Body of pancreas (tissue), 4 donors: ENCODE measurements at regions not wholly inside any gene's neighbourhood (a gene's known extent, or its start where the extent isn't known, plus 50 kb on each side); places are given as distances from the start of the nearest gene placed in this dataset.
"Not testable (repeated sequence)": the region's sequence is repeated elsewhere in the genome, so short reads cannot be mapped to it uniquely, and the experiment has no call there.

Experiments used
- ATAC-seq: fragments of 150-250 bp; one replicate; pipeline ENCODE4 v1.9.1; 2016
- DNase-seq, 4 donors: peaks; one replicate each; pipeline ENCODE4 v3.0.0-alpha.2; 2019
- H3K27ac ChIP-seq, 4 donors: fragments of 200-600 bp; sonication (generic); 1 replicate in 3 of 4; 2 replicates in 1 of 4; pipeline versions ENCODE4 v1.5.1 to v1.6.1; 2016 to 2019; ENCODE audit warnings: mild to moderate bottlenecking in 1 of 4, mixed read lengths in 1 of 4, moderate library complexity in 1 of 4
- H3K27me3 ChIP-seq, 2 donors: fragments of 200-600 bp; sonication (generic); one replicate each; pipeline ENCODE4 v1.6.0; 2016; ENCODE audit warnings: mild to moderate bottlenecking in 1 of 2
- H3K36me3 ChIP-seq, 2 donors: fragments of 200-600 bp; sonication (generic); replicated peaks in 1 of 2; 2 replicates each; pipeline ENCODE4 v1.5.1; 2016; ENCODE audit warnings: low read depth in 2 of 2; ENCODE audit not compliant: insufficient read depth in 1 of 2
- H3K4me1 ChIP-seq: fragments of 200-600 bp; sonication (generic); one replicate; pipeline ENCODE4 v1.6.0; 2016
- H3K4me3 ChIP-seq, 2 donors: fragments of 200-600 bp; sonication (generic); 1 replicate in 1 of 2; 2 replicates in 1 of 2; pipeline ENCODE4 v1.5.1; 2016 to 2019
- H3K9me3 ChIP-seq, 3 donors: fragments of 200-600 bp; sonication (generic); 1 replicate in 2 of 3; 2 replicates in 1 of 3; pipeline ENCODE4 v1.5.1; 2016
- CTCF ChIP-seq, 7 experiments: fragments of 450-650 bp in 4 of 7; fragments of 200-600 bp in 3 of 7; sonication (generic) in 3 of 7; IDR thresholded peaks; one replicate each; pipeline ENCODE4 v1.5.1; 2016 to 2019; ENCODE audit warnings: antibody characterized with exemption in 7 of 7
- POLR2A ChIP-seq, 3 donors: fragments of 450-650 bp; IDR thresholded peaks; one replicate each; pipeline ENCODE4 v1.6.1; 2016; ENCODE audit warnings: antibody characterized with exemption in 3 of 3, mild to moderate bottlenecking in 2 of 3
- WGBS, 2 donors: methylation state at CpG; one replicate each; pipeline ENCODE4 v1.1.5; 2017; 5-methylcytosine and 5-hydroxymethylcytosine counted together
- intact Hi-C: fragments of 100-400 bp; cut with DNase I; formaldehyde crosslinking; loops from one replicate; pipeline ENCODE4 v1.15.1; 2023

GRCh38 chr6:82534876-82535275 lies 171.3 kb downstream of the TPBG start:
- intact Hi-C loops, result no loop called here
- TF ChIP-seq CTCF (IDR thresholded peaks at IDR 0.05) (no peak), POLR2A (IDR thresholded peaks at IDR 0.05) (no peak)
- Histone ChIP-seq H3K4me3 (no peak overlapping the region), H3K36me3 (no peaks in the 10 kb centered on the region), H3K27me3 (no peaks in the 10 kb centered on the region), H3K27ac (no peak overlapping the region), H3K9me3 (no peaks in the 10 kb centered on the region), H3K4me1 (no peaks in the 10 kb centered on the region)
- no peak for DNase-seq
- ATAC-seq, result no peak
- WGBS, 2 donors, result 77 to 82% methylated on average over 2 of the region's 2 CpGs

GRCh38 chr6:82549480-82549879 lies 185.9 kb downstream of the TPBG start:
- H3K4me3 ChIP-seq, H3K27me3 ChIP-seq, H3K27ac ChIP-seq, H3K36me3 ChIP-seq, H3K9me3 ChIP-seq, intact Hi-C loops, H3K4me1 ChIP-seq, DNase-seq, ATAC-seq: not testable (repeated sequence)
- WGBS, 2 donors, result 79 to 91% methylated on average over 2 of the region's 2 CpGs

- H3K36me3 ChIP-seq, intact Hi-C loops, H3K4me1 ChIP-seq, DNase-seq, H3K9me3 ChIP-seq, ATAC-seq, H3K4me3 ChIP-seq, H3K27me3 ChIP-seq, H3K27ac ChIP-seq: not testable (repeated sequence)
- 69 to 70% methylated on average over 2 of the region's 2 CpGs for WGBS, 2 donors
Measured at GRCh38 chr6:82551311-82551710, 187.7 kb downstream of the TPBG start.

GRCh38 chr6:82551831-82552230 lies 188.2 kb downstream of the TPBG start:
- DNase-seq (no peak), ATAC-seq (no peak)
- H3K36me3 ChIP-seq, result no peaks in the 10 kb centered on the region
- intact Hi-C loops, result no loop called here
- WGBS, 2 donors, result 56 to 68% methylated on average over 3 to 7 of the region's 7 CpGs
- H3K4me3 ChIP-seq, result no peak overlapping the region
- no peak for TF ChIP-seq CTCF (IDR thresholded peaks at IDR 0.05)
- TF ChIP-seq POLR2A (IDR thresholded peaks at IDR 0.05), result no peak
- H3K9me3 ChIP-seq, result no peaks in the 10 kb centered on the region
- no peaks in the 10 kb centered on the region for H3K27me3 ChIP-seq
- H3K4me1 ChIP-seq, result no peaks in the 10 kb centered on the region
- no peak overlapping the region for H3K27ac ChIP-seq

GRCh38 chr6:82553863-82554531 lies 190.4 kb downstream of the TPBG start:
- TF ChIP-seq POLR2A (IDR thresholded peaks at IDR 0.05), result no peak
- TF ChIP-seq CTCF (IDR thresholded peaks at IDR 0.05), result no peak
- ATAC-seq (no peak), DNase-seq (no peak)
- H3K36me3 ChIP-seq, result no peaks in the 10 kb centered on the region
- no peak overlapping the region for H3K27ac ChIP-seq
- H3K9me3 ChIP-seq, result no peaks in the 10 kb centered on the region
- no peaks in the 10 kb centered on the region for H3K4me1 ChIP-seq
- no peaks in the 10 kb centered on the region for H3K27me3 ChIP-seq
- intact Hi-C loops, result no loop called here
- WGBS, 2 donors, result 35 to 47% methylated on average over 2 of the region's 2 CpGs
- H3K4me3 ChIP-seq, result no peak overlapping the region

- H3K36me3 ChIP-seq, result no peaks in the 10 kb centered on the region
- H3K27me3 ChIP-seq, result no peaks in the 10 kb centered on the region
- TF ChIP-seq CTCF (IDR thresholded peaks at IDR 0.05), result no peak
- TF ChIP-seq POLR2A (IDR thresholded peaks at IDR 0.05), result no peak
- WGBS, 2 donors, result 75 to 83% methylated on average over 1 of the region's 1 CpG
- no peaks in the 10 kb centered on the region for H3K9me3 ChIP-seq
- no peak overlapping the region for H3K27ac ChIP-seq
- ATAC-seq (no peak), DNase-seq (no peak)
- intact Hi-C loops, result no loop called here
- H3K4me3 ChIP-seq, result no peak overlapping the region
- H3K4me1 ChIP-seq, result no peaks in the 10 kb centered on the region
Measured at GRCh38 chr6:82554666-82555065, 191.0 kb downstream of the TPBG start.
